HG03139 (cell line): ENCODE measurements at regions not wholly inside any gene's neighbourhood (a gene's known extent, or its start where the extent isn't known, plus 50 kb on each side); places are given as distances from the start of the nearest gene placed in this dataset.
"Not testable (repeated sequence)": the region's sequence is repeated elsewhere in the genome, so short reads cannot be mapped to it uniquely, and the experiment has no call there.

Experiments
- ATAC-seq: cut with Tn5 transposase; IDR thresholded peaks from one replicate; pipeline ENCODE4 v1.9.1; 2021; ENCODE audit not compliant: unreplicated experiment

DNA sequence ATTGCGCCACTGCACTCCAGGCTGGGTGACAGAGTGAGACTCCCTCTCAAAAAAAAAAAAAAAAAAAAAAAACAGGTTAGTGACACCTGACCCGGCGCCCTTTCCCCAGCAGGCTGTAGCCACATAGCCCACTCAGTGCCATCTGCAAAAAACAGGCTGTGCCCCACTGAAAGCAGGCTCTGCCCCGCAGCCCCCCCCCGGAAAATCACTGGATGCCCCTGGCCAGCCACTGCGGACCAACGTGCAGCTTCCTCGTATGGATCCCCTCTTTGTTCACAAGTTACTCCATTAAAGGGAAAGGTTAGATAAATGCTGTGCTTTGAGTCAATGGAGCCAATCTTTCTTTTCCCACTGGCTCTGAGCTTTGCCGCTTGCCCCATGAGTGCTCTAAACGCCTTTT, 660.3 kb downstream of the TBC1D22A start:
- ATAC-seq: no peak

- no peak for ATAC-seq
Measured at GRCh38 chr22:47421846-47422245, 659.4 kb downstream of the TBC1D22A start.

- ATAC-seq: no peak
Measured at GRCh38 chr22:47420211-47420610, 657.8 kb downstream of the TBC1D22A start.

- ATAC-seq: no peak
Measured at GRCh38 chr22:47419239-47419638, 656.8 kb downstream of the TBC1D22A start.

GRCh38 chr22:47417699-47418098, 655.2 kb downstream of the TBC1D22A start:
- no peak for ATAC-seq

- ATAC-seq: no peak
Measured at GRCh38 chr22:47411006-47411405, 648.6 kb downstream of the TBC1D22A start.

DNA sequence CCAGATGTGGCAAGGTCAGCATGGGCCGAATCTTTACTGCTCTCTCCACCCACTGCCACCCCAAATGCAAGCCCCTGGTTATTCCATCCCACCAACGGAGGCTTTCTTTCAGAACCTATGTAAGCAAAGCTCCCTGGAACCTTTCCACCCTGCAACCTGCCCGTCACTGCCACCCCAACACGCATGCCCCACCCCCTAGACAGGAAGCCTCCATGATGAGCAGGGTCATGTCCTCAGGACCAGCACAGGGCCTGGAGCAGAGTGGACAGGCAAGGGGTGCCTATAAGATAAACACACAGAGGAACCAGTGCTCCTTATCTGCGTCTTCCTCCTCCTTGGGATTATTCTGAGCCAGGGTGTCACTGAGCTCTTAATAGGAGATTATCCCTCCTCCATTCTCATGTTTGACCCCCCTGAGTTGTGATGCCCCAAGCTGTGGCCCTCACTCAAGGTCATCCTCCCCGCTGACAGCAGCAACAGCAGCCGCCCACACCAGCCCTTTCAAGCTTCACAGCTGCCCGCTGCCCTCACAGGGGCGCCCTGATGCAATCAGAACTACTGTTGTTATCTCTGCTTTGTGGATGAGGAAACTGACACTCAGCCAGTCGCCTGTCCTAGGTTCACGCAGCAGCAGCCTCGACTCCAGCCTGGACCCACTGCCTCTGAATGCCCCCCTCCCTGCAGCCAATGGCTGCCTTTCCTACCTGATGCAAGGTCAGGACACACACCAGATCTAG, 647.3 kb downstream of the TBC1D22A start:
- no peak for ATAC-seq

- ATAC-seq: no peak
Measured at GRCh38 chr22:47408409-47408808, 646.0 kb downstream of the TBC1D22A start.

DNA sequence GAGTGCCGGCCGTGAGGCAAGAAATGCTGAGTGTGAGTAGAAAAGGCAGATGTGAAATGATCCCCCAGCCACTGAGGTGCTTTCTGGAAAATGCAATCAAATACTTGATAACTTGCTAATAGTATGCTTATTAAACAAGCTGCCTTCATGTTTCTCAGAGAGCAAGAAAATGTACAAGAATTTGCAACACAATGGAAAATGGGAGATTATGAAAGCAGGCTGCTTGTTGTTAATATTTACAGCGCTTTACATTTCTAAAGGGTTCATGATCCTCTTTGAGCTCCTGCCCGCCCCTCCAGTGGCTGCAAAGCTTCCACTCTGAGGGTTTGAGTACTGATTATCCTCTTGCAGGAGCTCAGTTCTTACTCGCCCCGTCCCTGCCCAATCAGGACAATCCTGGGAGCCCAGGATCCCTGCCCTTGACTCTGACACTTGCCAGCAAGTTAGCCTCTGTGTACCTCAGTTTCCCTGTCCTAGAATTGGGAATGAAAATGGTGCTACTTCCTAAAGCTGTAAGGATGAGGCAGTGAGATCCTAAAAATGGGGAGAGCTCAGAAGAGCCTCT, 645.1 kb downstream of the TBC1D22A start:
- no peak for ATAC-seq

DNA sequence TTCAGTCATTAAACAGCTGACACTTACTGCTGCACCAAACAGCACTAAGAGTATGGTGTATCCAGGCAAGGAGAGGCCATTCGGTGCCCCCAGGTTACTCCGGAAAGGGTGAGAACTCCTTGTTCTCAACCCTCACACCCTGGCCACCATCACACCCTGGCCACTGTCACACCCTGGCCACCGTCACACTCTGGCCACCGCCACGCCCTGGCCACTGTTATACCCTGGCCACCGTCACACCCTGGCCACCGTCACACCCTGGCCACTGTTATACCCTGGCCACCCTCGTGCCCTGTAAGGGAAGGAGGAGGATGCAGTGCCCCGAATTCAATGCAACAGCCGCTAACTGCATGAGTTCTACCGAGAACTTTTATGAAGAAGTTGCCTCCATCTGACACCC, 644.4 kb downstream of the TBC1D22A start:
- ATAC-seq: no peak

DNA sequence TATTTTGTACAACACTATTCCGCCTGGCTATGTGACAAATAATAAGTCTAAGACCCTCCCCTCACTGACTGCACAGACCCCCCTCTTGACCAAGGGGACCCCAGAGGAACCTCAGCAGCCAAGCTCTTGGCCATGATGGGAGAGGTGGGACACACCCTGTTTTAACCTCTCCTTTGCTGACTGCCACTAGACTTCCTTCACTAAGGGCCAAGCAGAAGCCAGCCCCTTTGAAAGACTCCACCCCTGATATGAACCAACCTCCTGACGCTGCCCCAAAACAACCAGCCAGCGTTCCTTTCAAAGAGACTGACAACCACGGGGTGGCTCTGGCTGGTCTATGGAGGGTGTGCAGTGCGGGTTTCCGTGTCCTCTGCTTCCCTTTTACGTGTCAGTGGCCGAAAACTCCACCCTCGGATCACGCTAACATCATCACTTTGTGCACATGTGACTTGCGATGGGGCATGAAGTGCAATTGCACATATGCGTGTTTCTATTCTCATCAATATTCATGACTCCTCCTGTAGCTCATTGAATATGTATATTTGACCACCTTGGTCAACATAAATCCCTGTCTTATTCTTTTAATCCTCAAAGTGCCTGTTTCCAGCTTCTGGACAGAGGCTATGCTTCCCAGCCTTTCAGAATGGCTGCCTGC, 643.9 kb downstream of the TBC1D22A start:
- no peak for ATAC-seq

GRCh38 chr22:47405222-47405621, 642.8 kb downstream of the TBC1D22A start:
- not testable (repeated sequence) for ATAC-seq

- no peak for ATAC-seq
Measured at GRCh38 chr22:47402876-47403525, 640.6 kb downstream of the TBC1D22A start.

- no peak for ATAC-seq
Measured at GRCh38 chr22:47401976-47402770, 639.7 kb downstream of the TBC1D22A start.

DNA sequence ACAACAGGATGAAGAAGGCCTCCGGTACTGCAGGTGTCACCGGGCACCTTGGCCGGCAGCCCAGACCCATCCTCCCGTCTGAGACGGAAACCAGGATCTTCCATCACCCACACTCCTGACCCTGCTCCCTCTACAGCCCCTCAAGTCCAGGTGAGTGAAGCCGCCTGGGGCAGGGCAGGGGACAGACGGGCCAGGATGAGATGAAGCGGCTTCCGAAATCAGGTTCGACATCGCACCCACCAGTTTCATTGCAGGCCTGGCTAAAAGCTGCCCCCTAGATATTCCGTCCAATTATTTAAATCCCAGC, 639.1 kb downstream of the TBC1D22A start:
- ATAC-seq: no peak

- no peak for ATAC-seq
Measured at GRCh38 chr22:47400701-47401591, 638.5 kb downstream of the TBC1D22A start.

DNA sequence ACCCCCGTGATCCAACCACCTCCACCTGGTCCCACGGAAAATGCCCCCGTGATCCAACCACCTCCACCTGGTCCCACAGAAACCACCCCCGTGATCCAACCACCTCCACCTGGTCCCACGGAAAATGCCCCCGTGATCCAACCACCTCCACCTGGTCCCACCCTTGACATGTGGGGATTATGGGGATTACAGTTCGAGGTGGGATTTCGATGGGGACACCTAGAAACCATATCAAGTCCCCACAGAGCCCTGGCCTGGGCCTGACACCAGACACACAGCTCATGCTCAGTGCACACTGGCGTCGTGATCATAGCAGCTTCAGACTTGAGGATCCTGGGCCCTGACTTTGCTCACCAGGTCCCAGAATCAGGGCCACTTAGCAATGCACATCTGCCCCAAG, 637.7 kb downstream of the TBC1D22A start:
- not testable (repeated sequence) for ATAC-seq

GRCh38 chr22:47398921-47399790, 636.7 kb downstream of the TBC1D22A start:
- ATAC-seq: no peak

- no peak for ATAC-seq
Measured at GRCh38 chr22:47398491-47398890, 636.0 kb downstream of the TBC1D22A start.
